ENCODE measurements at regions not wholly inside any gene's neighbourhood (a gene's known extent, or its start where the extent isn't known, plus 50 kb on each side); places are given as distances from the start of the nearest gene placed in this dataset.
A peak's percentile ranks its signal among the peaks of the same experiment; 100 is the strongest.

DNA sequence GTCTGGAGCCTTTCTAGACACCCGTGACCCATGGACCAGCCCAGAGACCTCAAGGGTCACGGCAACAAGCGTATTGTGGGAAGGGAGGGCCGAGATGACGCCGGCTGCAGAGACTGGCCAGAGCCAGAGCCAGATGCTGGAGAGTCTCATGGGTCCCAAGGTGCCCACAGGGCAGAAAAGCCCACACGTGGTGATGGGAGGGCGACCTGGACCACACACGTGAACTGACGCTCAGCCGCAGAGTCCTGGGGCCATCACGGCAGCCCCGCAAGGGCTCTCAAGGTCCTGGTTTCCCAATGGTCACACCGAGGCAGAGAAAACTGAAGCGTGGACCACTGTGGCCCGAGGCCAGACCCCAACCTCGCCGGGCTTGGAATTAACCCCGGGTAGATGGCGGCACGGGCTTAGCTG is 92.6 kb downstream of the YTHDF1 start:
- peaks cover 39% of the 10 kb centered on the region for H3K27me3 Mint-ChIP-seq
- H3K9me3 Mint-ChIP-seq, result no peaks in the 10 kb centered on the region
- no peak overlapping the region for H3K27ac Mint-ChIP-seq
- peak; percentile 59 for DNase-seq (ENCODE audit: extremely low spot score, unreplicated experiment)
- H3K4me1 Mint-ChIP-seq (ENCODE audit: unreplicated experiment), result no peaks in the 10 kb centered on the region
- H3K36me3 Mint-ChIP-seq, result no peaks in the 10 kb centered on the region
- H3K4me3 Mint-ChIP-seq, result no peak overlapping the region
- TF ChIP-seq, protein P1, sequence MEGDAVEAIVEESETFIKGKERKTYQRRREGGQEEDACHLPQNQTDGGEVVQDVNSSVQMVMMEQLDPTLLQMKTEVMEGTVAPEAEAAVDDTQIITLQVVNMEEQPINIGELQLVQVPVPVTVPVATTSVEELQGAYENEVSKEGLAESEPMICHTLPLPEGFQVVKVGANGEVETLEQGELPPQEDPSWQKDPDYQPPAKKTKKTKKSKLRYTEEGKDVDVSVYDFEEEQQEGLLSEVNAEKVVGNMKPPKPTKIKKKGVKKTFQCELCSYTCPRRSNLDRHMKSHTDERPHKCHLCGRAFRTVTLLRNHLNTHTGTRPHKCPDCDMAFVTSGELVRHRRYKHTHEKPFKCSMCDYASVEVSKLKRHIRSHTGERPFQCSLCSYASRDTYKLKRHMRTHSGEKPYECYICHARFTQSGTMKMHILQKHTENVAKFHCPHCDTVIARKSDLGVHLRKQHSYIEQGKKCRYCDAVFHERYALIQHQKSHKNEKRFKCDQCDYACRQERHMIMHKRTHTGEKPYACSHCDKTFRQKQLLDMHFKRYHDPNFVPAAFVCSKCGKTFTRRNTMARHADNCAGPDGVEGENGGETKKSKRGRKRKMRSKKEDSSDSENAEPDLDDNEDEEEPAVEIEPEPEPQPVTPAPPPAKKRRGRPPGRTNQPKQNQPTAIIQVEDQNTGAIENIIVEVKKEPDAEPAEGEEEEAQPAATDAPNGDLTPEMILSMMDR (conservative IDR thresholded peaks at IDR 0.05), result no peak

DNA sequence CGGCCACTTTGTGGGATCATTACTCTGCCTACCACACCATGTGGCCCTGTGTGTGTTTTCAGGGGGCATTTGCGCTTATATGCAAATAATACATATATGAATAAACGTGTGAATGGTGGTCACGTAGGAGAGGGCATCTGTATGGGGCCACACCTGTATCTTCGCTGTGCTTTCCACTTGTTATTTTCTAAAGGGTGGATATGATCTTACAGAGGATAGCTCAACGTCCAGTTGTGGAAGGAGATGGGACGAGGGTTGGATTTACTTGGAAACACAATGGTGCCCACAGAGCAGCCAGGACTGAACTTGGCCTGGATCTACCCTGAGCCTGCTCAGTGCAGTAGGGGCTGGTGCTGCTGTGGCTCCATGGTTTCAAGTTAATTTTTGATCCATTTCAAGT is 93.3 kb downstream of the YTHDF1 start:
- Mint-ChIP-seq H3K36me3 (no peaks in the 10 kb centered on the region), H3K27ac (no peak overlapping the region), H3K4me1 (ENCODE audit: unreplicated experiment) (no peaks in the 10 kb centered on the region), H3K27me3 (peaks cover 39% of the 10 kb centered on the region), H3K4me3 (no peak overlapping the region), H3K9me3 (no peaks in the 10 kb centered on the region)
- TF ChIP-seq, protein P1 (conservative IDR thresholded peaks at IDR 0.05), result no peak
- no peak for DNase-seq (ENCODE audit: extremely low spot score, unreplicated experiment)

DNA sequence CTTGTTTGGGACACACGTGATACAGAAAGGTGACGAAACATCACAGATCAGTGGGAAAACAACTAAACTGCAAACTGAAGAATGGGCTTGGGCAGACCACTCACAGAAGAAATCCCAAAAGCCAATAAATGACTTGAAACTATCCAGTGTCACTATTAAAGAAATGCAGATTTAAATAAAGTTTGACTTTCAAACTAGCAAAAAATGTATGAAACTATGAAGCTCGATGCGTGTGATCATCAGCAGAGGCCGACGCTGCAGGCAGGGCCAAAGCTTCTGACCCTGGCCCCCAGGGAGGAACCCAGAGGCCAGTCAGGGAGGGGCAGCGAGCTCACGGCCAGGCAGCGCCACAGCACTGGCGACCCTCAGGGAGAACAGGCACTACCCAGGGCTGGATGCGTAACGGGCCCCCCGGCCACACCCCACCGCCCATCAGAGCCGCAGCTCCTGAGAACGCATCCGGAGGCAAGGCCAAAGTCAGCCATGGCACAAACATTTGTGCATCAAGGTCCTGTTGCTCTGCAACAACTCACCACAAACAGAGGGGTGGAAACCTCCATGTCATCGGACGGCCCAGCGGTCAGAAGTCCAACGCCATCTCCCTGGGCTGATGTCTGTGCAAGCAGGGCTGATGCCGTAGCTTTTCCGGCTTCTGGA is 94.1 kb downstream of the YTHDF1 start:
- H3K9me3 Mint-ChIP-seq, result no peaks in the 10 kb centered on the region
- peaks cover 47% of the 10 kb centered on the region for H3K27me3 Mint-ChIP-seq
- TF ChIP-seq, protein P1 (conservative IDR thresholded peaks at IDR 0.05), result no peak
- H3K4me1 Mint-ChIP-seq (ENCODE audit: unreplicated experiment), result no peaks in the 10 kb centered on the region
- no peak overlapping the region for H3K27ac Mint-ChIP-seq
- no peak for DNase-seq (ENCODE audit: extremely low spot score, unreplicated experiment)
- no peak overlapping the region for H3K4me3 Mint-ChIP-seq
- no peaks in the 10 kb centered on the region for H3K36me3 Mint-ChIP-seq

DNA sequence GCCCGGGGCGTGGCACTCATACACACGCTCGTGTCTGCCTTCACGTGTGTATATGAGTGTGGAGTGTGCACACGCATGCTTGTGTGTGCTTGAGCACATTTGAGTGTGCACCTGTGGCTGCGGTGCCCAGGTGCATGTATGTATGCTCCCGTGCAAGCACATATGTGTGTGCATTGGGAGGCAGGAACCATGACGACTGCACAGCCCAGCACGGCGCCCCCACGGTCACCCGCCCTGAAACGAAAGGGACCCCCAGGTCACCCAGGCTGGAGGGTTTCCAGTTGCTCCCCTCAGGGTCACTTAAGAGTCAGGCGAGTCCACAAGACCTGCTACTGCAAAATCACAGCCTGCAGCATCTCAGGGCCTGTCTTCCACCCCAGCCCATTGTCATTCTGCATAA is 94.7 kb downstream of the YTHDF1 start:
- no peaks in the 10 kb centered on the region for H3K9me3 Mint-ChIP-seq
- no peak for DNase-seq (ENCODE audit: extremely low spot score, unreplicated experiment)
- no peaks in the 10 kb centered on the region for H3K36me3 Mint-ChIP-seq
- peaks cover 53% of the 10 kb centered on the region for H3K27me3 Mint-ChIP-seq
- TF ChIP-seq, protein P1 (conservative IDR thresholded peaks at IDR 0.05), result no peak
- H3K4me1 Mint-ChIP-seq (ENCODE audit: unreplicated experiment), result no peaks in the 10 kb centered on the region
- no peak overlapping the region for H3K27ac Mint-ChIP-seq
- no peak overlapping the region for H3K4me3 Mint-ChIP-seq

DNA sequence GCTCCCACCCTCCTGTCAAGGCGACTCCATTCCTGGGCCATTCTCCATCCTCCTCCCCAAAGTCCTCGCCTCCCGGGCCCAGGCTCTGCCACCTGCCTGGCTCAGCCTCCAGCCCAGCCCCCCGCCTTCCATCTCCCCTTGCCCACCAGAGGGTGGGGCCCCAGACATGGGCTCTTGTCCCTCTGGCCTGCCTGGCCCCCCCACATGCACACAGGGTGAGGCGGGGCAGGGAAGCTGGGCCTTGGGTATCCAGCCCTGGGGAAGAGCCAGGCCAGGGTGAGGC is 95.2 kb downstream of the YTHDF1 start:
- no peaks in the 10 kb centered on the region for H3K9me3 Mint-ChIP-seq
- H3K4me1 Mint-ChIP-seq (ENCODE audit: unreplicated experiment), result no peaks in the 10 kb centered on the region
- no peaks in the 10 kb centered on the region for H3K36me3 Mint-ChIP-seq
- H3K4me3 Mint-ChIP-seq, result no peak overlapping the region
- DNase-seq (ENCODE audit: extremely low spot score, unreplicated experiment), result no peak
- TF ChIP-seq, protein P1 (conservative IDR thresholded peaks at IDR 0.05), result no peak
- H3K27me3 Mint-ChIP-seq, result peaks cover 56% of the 10 kb centered on the region
- H3K27ac Mint-ChIP-seq, result no peak overlapping the region
